Stimulated activated effector memory CD8-positive, alpha-beta T cell treated with anti-CD3 and anti-CD28 coated beads, Interleukin-12 subunit alpha, Interleukin-12 subunit beta, amount 100 ng/mL, for 72 hours (primary cell): ENCODE measurements at regions not wholly inside any gene's neighbourhood (a gene's known extent, or its start where the extent isn't known, plus 50 kb on each side); places are given as distances from the start of the nearest gene placed in this dataset.

ENCODE experiments used
- ATAC-seq: fragments of 150-1000 bp; cut with Tn5 transposase; 2 replicates; pipeline ENCODE4 v1.10.0; 2021
- DNase-seq, 2 donors: peaks; one replicate each; pipeline ENCODE4 v3.0.0; 2021 to 2022; ENCODE audit warnings: low spot score in 2 of 2
- H3K27ac Mint-ChIP-seq: one replicate; pipeline ENCODE4 v1.8.0; 2022; ENCODE audit warnings: mild to moderate bottlenecking, mixed read lengths
- H3K36me3 Mint-ChIP-seq: one replicate; pipeline ENCODE4 v1.8.0; 2022; ENCODE audit warnings: mild to moderate bottlenecking, mixed read lengths
- H3K4me1 Mint-ChIP-seq: one replicate; pipeline ENCODE4 v1.8.0; 2022; ENCODE audit warnings: mixed read lengths
- H3K4me3 Mint-ChIP-seq: one replicate; pipeline ENCODE4 v1.8.0; 2022; ENCODE audit warnings: mild to moderate bottlenecking, mixed read lengths
- H3K9me3 Mint-ChIP-seq: one replicate; pipeline ENCODE4 v1.8.0; 2022; ENCODE audit warnings: mixed read lengths

DNA sequence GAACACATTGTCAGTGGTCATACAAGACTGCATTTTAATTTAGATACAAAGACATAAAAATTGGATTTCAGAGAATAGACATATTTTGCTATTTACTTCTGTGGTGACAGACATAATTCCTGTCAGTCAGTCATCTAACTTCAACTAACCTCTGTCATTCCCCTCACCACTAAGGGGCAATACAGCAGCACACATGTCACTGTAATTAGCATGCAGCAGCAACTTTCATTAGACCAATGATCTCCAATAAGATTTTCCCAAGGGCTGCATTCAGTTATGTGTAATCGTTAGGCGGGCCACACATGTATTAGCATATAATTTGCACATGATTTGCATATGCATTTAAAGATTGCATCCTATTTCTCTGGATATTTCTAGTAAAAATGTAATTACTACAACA, 624.5 kb downstream of the NR4A2 start:
- Mint-ChIP-seq H3K4me3 (no peak overlapping the region), H3K9me3 (no peaks in the 10 kb centered on the region), H3K4me1 (no peaks in the 10 kb centered on the region), H3K36me3 (no peaks in the 10 kb centered on the region), H3K27ac (no peak overlapping the region)
- ATAC-seq (no peak), DNase-seq (no peak)

DNA sequence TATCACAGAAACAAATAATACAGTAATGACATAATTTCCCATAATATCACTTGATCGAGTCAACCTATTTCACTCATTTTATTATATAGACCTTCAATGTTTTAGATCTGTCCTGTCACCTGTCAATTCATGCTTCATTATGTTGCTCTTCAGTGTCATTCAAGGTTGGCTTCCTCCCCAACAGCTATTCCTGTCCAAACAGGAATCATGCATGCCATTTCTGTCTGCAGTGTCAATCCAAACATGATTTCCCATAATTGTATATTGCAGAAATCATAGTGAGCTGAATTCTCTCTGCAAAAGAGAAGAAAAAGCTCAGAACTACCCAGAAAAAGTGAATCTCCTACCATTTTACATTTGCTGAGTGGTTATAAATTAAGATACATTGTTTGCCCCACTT, 628.6 kb downstream of the NR4A2 start:
- H3K36me3 Mint-ChIP-seq, result no peaks in the 10 kb centered on the region
- H3K27ac Mint-ChIP-seq, result no peak overlapping the region
- H3K4me1 Mint-ChIP-seq, result no peaks in the 10 kb centered on the region

DNA sequence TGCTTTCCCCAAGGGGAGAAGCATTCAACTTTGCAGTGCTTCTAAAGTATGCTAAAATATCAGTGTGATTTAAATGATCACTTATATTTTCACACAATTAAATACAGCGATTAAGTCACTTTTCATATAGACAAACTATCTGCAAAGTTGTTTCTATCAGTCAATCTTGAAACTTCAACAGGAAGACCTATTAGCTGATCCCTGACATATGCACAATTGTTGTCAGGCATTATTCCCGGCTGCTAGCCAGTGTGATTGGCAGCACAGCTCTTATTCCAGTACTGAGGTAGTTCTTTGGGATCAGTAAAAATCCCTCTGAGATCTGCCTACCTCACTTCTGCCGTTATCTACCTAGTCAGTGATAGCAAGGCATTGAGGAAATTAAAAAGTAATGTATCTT, 629.5 kb downstream of the NR4A2 start:
- no peak for DNase-seq
- no peaks in the 10 kb centered on the region for H3K4me1 Mint-ChIP-seq
- no peak overlapping the region for H3K4me3 Mint-ChIP-seq
- H3K9me3 Mint-ChIP-seq, result no peaks in the 10 kb centered on the region
- no peak for ATAC-seq
- no peak overlapping the region for H3K27ac Mint-ChIP-seq
- H3K36me3 Mint-ChIP-seq, result no peaks in the 10 kb centered on the region

More for the DNA sequence above, 628.6 kb downstream of the NR4A2 start:
- no peak overlapping the region for H3K4me3 Mint-ChIP-seq
- no peak for ATAC-seq
- DNase-seq, result no peak
- no peaks in the 10 kb centered on the region for H3K9me3 Mint-ChIP-seq

DNA sequence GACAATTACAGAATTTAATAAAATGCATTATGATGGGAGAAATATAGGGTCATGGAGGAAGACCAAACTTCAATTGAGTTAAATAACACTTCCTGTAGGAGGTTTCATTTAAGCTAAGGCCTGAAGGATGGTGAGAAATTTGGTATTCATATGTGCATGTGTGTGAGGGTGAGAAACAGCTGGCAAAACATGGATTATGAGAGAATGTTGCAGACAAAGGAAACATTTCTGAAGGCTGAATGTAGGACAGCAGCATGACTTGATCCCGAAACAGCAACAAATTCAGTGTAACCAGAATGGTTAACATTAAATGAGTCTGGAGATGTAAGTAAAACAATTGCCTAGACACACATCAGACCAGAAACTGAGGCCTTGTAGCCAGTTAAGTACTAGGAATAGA, 630.8 kb downstream of the NR4A2 start:
- no peak for ATAC-seq
- H3K36me3 Mint-ChIP-seq, result no peaks in the 10 kb centered on the region
- no peak for DNase-seq
- no peak overlapping the region for H3K27ac Mint-ChIP-seq
- peaks cover 3% of the 10 kb centered on the region for H3K9me3 Mint-ChIP-seq
- no peaks in the 10 kb centered on the region for H3K4me1 Mint-ChIP-seq
- no peak overlapping the region for H3K4me3 Mint-ChIP-seq

DNA sequence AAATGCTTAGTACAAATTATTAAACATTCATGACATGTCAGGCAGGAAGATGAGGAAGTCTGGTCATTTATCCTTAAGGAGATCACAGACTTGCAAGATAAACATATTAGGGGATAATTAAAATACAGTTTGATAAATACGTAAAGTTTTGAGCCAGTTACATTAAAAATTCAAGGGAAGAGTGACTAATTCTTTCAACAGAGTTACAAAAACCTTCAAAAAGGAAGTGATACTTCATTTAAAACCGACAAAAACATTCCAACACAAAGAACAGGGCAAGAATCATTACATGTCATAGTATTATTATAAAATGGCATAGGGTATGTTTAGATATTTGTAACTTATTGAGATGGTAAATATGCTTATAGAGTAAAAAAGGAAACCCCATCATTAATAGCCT, 636.0 kb downstream of the NR4A2 start:
- Mint-ChIP-seq H3K4me3 (no peak overlapping the region), H3K36me3 (no peaks in the 10 kb centered on the region), H3K9me3 (peaks cover 3% of the 10 kb centered on the region), H3K27ac (no peak overlapping the region), H3K4me1 (no peaks in the 10 kb centered on the region)
- ATAC-seq, result no peak
- DNase-seq, result no peak

DNA sequence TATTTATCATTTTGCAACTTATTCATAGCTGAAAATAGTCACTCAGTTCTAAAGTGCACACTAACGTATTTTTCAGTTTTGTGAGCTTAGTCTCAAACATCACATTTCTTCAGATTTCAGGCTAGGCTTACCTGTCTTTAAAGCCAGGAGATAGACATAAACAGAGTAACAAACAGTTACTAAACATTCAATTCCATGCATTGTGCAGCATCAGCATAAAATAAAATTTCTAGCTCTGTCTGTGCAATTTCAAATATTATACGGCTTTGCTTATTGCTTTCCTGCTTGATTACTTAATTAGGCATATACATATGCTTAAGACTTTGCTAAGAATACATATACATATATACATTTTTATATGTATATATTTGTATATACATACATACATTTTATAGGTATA, 637.0 kb downstream of the NR4A2 start:
- H3K27ac Mint-ChIP-seq, result no peak overlapping the region
- no peak for DNase-seq
- no peaks in the 10 kb centered on the region for H3K4me1 Mint-ChIP-seq
- ATAC-seq, result no peak
- H3K36me3 Mint-ChIP-seq, result no peaks in the 10 kb centered on the region
- H3K4me3 Mint-ChIP-seq, result no peak overlapping the region
- H3K9me3 Mint-ChIP-seq, result peaks cover 3% of the 10 kb centered on the region

DNA sequence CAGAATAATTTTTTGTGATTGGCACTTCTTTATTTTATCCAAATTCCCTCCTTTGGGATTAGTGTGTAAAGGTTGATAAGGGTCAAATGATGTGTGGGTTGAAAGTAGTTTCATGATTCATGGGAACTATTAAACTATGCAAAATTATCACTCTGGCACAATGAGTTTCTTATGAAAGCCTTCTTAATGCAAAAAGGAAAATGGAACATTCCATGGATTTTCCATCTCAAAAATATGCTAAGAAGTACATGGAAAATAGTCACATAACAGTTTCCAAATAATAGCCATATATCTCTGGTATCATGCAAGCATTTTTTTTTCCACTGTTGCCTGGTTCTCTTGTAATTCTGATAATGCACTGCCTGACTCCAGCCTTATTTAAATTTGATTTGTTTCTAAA, 639.7 kb downstream of the NR4A2 start:
- ATAC-seq, result no peak
- H3K9me3 Mint-ChIP-seq, result peaks cover 3% of the 10 kb centered on the region
- H3K4me3 Mint-ChIP-seq, result no peak overlapping the region
- H3K27ac Mint-ChIP-seq, result no peak overlapping the region
- DNase-seq, result no peak
- no peaks in the 10 kb centered on the region for H3K36me3 Mint-ChIP-seq
- no peaks in the 10 kb centered on the region for H3K4me1 Mint-ChIP-seq

DNA sequence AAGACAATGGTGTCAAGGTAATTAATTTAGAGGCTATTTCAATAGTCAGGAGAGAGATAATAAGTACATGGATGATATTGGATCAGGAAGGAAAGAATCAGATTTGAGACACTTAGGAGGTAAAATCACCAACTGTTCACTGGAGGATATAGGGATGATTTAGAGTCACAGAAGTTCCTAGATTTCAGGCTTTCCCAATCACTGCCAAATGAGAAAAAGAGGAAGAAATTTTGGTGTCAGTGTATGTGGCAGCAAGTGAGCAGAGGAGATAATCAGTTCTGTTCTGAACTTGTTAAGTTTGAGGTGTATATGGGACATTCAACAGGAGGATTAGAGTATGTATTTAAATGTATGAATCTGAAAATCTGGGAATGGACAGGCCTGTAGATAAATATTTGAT, 640.4 kb downstream of the NR4A2 start:
- Mint-ChIP-seq H3K9me3 (no peaks in the 10 kb centered on the region), H3K27ac (no peak overlapping the region), H3K4me1 (no peaks in the 10 kb centered on the region), H3K36me3 (no peaks in the 10 kb centered on the region), H3K4me3 (no peak overlapping the region)
- no peak for ATAC-seq
- DNase-seq, result no peak

DNA sequence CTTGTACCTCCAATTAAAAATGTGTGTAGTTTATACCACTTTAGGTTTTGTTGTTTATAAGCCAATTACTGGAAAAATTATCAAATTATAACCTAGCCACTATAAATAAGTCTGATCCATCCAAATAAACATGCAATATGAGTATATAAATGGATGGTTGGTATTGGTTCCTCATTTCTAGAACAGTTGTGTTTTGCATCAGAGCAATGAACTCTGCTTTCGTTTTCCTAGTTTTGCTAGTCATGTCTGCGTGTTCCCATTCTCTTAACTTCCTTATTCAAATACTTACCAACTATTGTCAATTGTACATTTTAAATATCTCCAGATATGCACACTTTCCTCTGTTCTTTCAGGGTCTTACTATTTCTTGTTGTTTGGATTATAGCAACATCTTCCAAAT, 641.7 kb downstream of the NR4A2 start:
- H3K4me1 Mint-ChIP-seq, result no peaks in the 10 kb centered on the region
- no peak overlapping the region for H3K27ac Mint-ChIP-seq
- H3K4me3 Mint-ChIP-seq, result no peak overlapping the region
- ATAC-seq (no peak), DNase-seq (no peak)
- no peaks in the 10 kb centered on the region for H3K36me3 Mint-ChIP-seq
- peaks cover 3% of the 10 kb centered on the region for H3K9me3 Mint-ChIP-seq

DNA sequence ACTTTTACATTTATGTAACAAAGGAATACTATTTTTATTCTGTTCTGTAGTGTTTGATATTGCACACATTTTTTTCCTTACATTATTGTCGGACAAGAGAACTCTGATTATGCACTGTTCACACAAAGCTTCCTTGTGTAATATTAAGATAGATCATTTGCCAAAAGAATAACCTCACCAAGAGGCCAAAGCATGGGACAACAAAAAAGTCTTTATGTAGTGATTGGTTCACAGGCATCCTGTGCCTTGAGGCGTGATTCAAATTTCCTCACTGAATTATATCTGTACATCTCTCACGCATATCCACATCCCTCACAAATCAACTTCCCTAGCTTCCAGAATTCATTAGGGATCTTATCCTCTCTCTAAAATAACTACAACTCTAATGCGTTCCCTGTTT, 642.7 kb downstream of the NR4A2 start:
- no peak overlapping the region for H3K4me3 Mint-ChIP-seq
- no peaks in the 10 kb centered on the region for H3K36me3 Mint-ChIP-seq
- peaks cover 3% of the 10 kb centered on the region for H3K9me3 Mint-ChIP-seq
- H3K27ac Mint-ChIP-seq, result no peak overlapping the region
- ATAC-seq (no peak), DNase-seq (no peak)
- H3K4me1 Mint-ChIP-seq, result no peaks in the 10 kb centered on the region

DNA sequence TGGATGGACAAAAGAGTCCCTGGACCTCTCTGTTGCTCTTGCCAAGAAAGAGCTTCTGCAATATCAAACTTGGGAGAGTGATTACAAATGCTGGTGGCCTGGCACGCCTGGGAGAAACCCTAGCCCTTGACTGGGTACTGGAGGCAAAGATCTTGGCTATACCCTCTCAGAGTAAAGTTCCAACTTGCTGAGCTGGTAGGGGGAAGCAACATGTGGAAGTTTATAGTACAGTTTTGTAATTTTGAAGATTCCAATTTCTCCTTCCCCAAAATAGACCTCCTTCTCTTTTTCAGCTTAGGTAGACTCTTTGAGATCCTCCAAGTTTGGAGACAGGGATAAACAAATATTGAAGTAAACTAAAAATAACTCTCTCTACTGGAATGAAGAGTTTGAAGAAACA, 645.3 kb downstream of the NR4A2 start:
- no peaks in the 10 kb centered on the region for H3K4me1 Mint-ChIP-seq
- DNase-seq (no peak), ATAC-seq (no peak)
- no peak overlapping the region for H3K4me3 Mint-ChIP-seq
- H3K27ac Mint-ChIP-seq, result no peak overlapping the region
- H3K36me3 Mint-ChIP-seq, result no peaks in the 10 kb centered on the region
- peaks cover 7% of the 10 kb centered on the region for H3K9me3 Mint-ChIP-seq

DNA sequence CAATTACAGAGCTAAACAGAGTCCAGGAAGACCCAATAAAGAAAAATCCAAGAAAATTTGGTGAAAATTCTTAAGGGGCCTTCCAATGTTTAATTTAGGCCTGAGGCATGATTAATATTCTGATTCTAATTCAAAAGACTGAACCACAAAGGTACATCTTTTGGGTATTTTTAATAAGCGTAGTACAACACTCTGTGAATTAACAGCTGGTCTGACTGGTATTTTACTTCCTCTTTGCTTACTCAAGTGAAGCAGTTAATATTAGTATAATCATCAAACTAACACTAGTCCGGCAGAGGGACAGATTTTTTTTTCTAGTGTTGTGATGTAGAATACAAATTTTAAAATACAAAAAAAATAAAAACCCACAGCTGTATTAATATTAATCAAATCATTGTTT, 652.9 kb downstream of the NR4A2 start:
- H3K36me3 Mint-ChIP-seq, result no peaks in the 10 kb centered on the region
- DNase-seq (no peak), ATAC-seq (no peak)
- no peak overlapping the region for H3K27ac Mint-ChIP-seq
- no peaks in the 10 kb centered on the region for H3K4me1 Mint-ChIP-seq
- no peak overlapping the region for H3K4me3 Mint-ChIP-seq
- H3K9me3 Mint-ChIP-seq, result peaks cover 6% of the 10 kb centered on the region

DNA sequence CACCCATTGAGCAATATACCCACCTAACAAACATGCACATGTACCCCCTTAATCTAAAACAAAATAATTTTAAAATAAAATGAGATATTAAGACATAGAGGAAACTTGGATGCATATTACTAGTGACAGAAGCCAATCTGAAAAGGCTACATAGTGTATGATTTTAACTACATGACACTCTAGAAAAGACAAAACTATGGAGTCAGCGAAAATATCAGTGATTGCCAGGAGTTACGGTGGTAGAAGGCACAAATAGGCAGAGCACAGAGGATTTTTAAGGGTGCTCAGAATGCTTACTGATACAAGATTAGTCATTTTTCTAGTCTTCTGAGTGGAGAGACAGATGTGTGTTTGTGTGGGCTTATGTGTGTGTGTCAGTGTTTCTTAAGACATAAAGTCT, 656.6 kb downstream of the NR4A2 start:
- no peak overlapping the region for H3K27ac Mint-ChIP-seq
- ATAC-seq (no peak), DNase-seq (no peak)
- no peak overlapping the region for H3K4me3 Mint-ChIP-seq
- peaks cover 3% of the 10 kb centered on the region for H3K9me3 Mint-ChIP-seq
- H3K4me1 Mint-ChIP-seq, result no peaks in the 10 kb centered on the region
- H3K36me3 Mint-ChIP-seq, result no peaks in the 10 kb centered on the region

DNA sequence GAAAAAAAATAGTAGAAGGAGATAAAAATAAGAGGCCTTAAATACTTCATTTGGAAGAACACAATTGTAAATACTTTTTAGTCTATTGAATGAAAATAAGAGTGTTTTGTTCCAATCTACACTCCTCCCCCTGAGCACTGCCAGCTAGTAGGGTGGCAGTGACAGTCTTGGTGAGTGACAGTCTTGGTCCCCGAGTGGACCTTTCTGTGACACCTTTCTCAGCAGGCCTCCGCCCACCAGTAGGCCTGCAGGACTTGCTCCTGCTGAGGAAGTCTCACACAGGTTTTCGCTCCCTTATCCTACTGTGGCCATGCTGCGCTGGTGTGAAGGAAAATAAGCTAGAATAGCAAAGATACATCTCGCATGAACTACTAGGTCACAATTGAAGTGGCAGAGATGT, 666.8 kb downstream of the NR4A2 start:
- ATAC-seq, result no peak
- no peaks in the 10 kb centered on the region for H3K36me3 Mint-ChIP-seq
- H3K27ac Mint-ChIP-seq, result no peak overlapping the region
- H3K4me1 Mint-ChIP-seq, result no peaks in the 10 kb centered on the region
- no peaks in the 10 kb centered on the region for H3K9me3 Mint-ChIP-seq
- DNase-seq, result no peak
- no peak overlapping the region for H3K4me3 Mint-ChIP-seq

DNA sequence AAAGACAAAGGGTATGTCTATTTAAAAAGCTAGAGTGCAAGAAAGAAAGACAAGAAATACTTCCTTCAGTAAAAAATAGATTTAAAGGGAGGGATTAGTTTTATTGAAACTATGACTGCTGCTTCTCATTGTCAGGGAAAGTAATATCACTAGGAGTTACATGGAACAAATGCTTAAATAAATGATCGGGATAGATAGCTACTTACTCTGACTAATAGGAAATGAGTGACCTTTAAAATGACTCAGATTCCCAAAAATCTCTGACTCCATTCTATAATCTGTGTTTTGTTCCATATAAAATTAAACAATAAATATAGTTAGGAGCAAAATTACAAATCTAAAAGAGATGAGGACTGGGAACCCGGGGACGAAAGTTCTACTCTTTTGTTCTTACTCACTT, 669.3 kb downstream of the NR4A2 start:
- H3K36me3 Mint-ChIP-seq, result no peaks in the 10 kb centered on the region
- no peaks in the 10 kb centered on the region for H3K9me3 Mint-ChIP-seq
- no peak overlapping the region for H3K4me3 Mint-ChIP-seq
- no peak for DNase-seq
- ATAC-seq, result no peak
- no peaks in the 10 kb centered on the region for H3K4me1 Mint-ChIP-seq
- H3K27ac Mint-ChIP-seq, result no peak overlapping the region

DNA sequence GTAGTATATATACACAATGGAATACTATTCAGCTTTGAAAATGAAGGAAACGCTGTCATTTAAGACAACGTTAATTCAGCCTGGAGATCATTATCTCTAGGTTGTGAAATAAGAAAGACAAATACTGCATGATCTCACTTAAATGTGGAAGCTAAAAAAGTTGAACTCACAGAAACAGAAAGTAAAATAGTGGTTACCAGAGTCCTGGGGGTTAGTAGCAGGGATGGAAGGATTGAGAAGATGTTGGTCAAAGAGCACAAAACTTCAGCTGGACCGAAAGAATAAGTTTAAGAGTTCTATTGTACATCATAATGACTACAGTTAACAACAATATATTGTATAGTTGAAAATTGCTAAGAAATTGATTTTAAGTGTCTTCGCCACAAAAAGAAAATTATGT, 670.3 kb downstream of the NR4A2 start:
- no peak overlapping the region for H3K4me3 Mint-ChIP-seq
- no peaks in the 10 kb centered on the region for H3K4me1 Mint-ChIP-seq
- ATAC-seq, result no peak
- no peak overlapping the region for H3K27ac Mint-ChIP-seq
- H3K9me3 Mint-ChIP-seq, result no peaks in the 10 kb centered on the region
- DNase-seq, result no peak
- no peaks in the 10 kb centered on the region for H3K36me3 Mint-ChIP-seq

DNA sequence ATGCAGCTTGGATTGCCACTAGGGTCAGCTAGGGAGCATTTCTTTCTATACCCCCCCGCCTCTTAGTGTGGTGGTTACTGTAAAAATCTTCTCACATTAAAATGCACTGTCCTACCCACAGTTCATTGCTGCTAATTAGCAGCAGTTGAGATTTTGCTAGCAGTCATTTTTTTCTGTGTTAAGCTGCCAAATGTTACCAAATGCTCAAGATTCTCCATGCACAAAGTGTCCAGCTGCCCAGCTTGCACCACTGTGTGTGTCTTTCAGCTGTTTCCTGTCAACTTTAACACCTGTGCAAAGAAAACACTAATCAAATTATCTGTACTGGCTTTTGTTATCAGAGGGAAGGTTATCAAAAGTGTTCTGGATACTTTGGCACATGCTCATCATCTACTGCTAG, 679.3 kb downstream of the NR4A2 start:
- no peak for DNase-seq
- Mint-ChIP-seq H3K4me3 (no peak overlapping the region), H3K27ac (no peak overlapping the region), H3K9me3 (no peaks in the 10 kb centered on the region), H3K4me1 (no peaks in the 10 kb centered on the region), H3K36me3 (no peaks in the 10 kb centered on the region)
- no peak for ATAC-seq
